GM19193 (cell line): ENCODE measurements at regions not wholly inside any gene's neighbourhood (a gene's known extent, or its start where the extent isn't known, plus 50 kb on each side); places are given as distances from the start of the nearest gene placed in this dataset.

ENCODE experiments used
- POLR2A ChIP-seq: IDR thresholded peaks from 4 replicates; pipeline ENCODE4 v1.6.1; 2011; ENCODE audit not compliant: insufficient read depth, insufficient read length; ENCODE audit errors: extremely low read depth

GRCh38 chr7:67764289-67764688 is 767.7 kb downstream of the TYW1 start:
- TF ChIP-seq POLR2A: no peak

DNA sequence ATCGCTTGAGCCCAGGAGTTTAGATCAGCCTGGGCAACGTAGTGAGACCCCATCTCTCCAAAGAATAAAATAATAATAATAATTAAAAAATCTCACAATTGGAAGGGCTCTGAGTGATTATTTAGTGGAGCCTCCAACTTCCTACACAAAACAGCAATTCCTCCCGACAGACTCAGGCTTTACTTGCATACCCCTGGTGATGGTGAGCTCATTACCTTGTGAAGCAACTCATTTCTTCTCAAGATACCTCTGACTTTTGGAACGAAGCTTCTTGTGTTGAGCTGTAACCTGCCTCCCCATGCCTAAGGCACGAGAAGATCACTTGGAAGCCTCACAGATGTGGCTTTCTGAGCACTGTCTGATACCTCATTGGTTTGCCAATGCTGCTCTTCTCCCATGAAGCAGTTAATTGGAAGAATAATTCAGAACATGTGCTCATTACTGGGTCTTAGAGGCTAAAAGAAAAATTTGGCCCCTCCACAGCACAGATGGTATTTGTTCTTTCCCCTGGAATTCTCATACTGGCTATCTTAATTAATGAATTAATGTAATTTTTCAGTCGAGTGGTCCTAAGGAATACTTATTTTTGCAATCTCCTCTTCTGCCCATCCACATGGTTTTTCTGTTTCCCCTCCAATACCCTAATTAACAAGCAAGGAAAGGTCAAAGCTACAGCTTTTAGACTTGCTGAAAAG is 769.0 kb downstream of the TYW1 start:
- TF ChIP-seq POLR2A: no peak

DNA sequence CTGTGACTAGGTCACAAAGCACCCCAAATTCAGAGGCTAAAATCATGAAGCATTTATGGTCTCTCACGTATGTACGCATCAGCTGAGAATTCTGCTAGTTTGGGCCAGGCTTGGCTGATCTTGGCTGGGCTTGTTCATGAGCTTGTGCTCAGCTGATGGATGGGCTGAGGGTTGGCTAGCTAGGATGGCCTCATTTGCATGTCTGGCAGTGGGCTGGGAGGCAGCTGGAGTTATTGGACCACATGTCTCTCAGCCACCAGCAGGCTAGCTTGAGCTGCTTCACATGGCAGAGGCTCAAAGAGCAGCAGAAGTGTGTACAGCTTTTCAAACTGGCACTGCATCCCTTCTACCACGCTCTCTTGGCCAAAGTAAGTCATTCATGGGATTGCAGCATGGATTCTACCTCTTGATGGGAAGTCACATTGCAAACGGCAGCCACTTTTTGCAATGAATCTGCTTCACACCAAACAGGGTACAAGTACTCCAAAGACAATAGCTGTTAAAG is 770.3 kb downstream of the TYW1 start:
- TF ChIP-seq POLR2A: no peak

GRCh38 chr7:67771846-67772605 is 775.4 kb downstream of the TYW1 start:
- TF ChIP-seq POLR2A: no peak

GRCh38 chr7:67773081-67773480 is 776.4 kb downstream of the TYW1 start:
- TF ChIP-seq POLR2A: no peak

DNA sequence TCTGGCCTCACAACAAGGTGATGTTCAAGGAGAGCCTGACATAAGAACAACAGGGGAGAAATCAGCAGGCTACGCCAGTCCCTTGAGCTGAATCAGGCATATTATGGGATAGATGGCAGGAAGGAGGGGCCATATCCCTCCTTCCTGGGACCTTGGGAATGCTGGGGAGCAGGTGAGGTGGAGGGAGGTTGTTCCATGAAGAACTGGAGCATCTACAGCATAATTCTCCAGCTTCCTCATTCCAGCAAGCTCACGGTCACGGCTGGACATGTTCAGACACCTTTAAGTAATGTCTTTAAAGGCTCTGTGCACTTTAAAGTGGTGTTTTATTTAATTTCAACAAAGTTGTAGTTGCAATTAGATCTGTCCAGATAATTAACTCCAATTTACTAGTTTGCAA is 780.5 kb downstream of the TYW1 start:
- no peak for TF ChIP-seq POLR2A

- no peak for TF ChIP-seq POLR2A
These were observed 785.2 kb downstream of the TYW1 start for GRCh38 chr7:67781841-67782240.

DNA sequence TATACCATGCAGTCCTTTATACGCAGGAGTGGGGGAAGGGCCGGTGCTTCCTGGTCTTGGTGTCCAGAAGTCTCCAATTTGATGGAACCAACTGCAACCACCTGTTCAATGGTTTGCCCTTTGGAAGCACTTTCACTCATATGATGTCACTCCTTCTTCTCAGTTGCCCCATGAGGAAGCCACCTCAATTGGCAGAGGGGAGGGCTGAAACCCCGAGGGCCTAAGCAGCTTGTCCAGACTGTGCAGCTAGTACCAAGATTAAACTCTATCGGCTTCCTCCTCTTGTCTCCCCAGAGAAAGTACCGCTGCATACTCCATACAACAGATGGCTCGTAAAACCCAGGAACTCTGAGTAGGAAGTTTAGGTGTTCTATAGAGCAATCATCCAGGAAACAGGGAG is 789.4 kb downstream of the TYW1 start:
- TF ChIP-seq POLR2A: no peak

DNA sequence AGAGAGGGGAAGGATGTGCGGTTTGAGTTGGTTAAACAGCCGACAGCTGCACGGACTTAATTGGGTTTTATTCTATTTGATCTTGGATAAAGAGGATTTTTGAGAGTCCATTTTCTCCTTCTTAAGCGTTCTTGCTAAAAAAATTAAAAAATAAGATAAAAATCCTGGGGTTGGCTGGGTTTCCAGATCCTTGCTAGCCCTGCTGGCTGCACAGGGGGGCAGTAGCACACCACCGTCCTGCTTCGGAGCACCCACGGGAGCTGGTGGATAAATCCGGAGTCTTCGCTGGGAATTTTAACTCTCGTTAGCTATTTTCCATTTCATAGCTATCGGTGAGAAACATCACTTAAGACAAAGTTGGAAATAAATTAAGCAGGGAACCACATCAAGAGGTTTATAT is 792.0 kb downstream of the TYW1 start:
- TF ChIP-seq POLR2A: no peak

- TF ChIP-seq POLR2A: no peak
These were observed 795.3 kb downstream of the TYW1 start for GRCh38 chr7:67791918-67792317.

GRCh38 chr7:67794544-67794943 is 797.9 kb downstream of the TYW1 start:
- TF ChIP-seq POLR2A: no peak

GRCh38 chr7:67803789-67804188 is 807.2 kb downstream of the TYW1 start:
- no peak for TF ChIP-seq POLR2A

DNA sequence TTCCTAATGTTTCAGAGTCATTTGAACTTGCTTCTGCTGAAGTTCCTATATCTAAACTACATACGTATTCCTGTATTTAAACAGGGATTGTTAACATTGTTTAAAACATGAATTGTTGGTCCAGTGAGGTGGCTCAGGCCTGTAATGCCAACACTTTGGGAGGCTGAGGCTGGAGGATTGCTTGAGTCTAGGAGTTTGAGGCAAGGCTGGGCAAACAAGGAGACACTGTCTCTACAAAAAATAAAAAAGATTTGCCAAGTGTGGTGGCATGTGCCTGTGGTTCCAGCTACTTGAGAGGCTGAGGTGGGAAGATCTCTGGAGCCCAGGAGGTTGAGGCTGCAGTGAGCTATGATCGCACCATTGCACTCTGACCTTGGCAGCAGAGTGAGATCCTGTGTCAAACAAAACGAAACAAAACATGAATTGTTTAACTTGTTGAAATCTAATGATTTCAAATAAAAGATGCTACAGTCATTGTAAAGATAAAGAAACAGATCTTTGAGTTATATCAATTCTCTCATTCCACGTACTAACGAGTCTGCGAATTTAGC is 809.4 kb downstream of the TYW1 start:
- no peak for TF ChIP-seq POLR2A

DNA sequence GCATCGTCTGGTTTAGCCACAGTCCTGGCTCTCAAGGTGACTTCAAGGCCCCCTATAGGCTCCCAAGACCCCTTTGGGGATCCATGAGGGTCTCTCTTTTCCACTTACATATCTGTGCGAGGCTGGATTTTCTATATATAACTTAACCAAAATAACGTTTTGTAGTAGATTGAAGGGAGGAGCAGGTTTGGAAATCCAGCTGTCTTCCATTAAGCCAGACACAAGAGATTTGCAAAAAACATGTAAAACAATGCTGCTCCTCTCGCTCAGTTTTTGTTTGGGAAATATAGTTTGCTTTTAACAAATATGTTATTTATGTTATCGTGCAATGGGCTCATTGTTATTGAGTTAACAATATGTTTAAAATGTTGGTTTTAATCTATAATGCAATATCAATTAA is 811.2 kb downstream of the TYW1 start:
- TF ChIP-seq POLR2A: no peak

DNA sequence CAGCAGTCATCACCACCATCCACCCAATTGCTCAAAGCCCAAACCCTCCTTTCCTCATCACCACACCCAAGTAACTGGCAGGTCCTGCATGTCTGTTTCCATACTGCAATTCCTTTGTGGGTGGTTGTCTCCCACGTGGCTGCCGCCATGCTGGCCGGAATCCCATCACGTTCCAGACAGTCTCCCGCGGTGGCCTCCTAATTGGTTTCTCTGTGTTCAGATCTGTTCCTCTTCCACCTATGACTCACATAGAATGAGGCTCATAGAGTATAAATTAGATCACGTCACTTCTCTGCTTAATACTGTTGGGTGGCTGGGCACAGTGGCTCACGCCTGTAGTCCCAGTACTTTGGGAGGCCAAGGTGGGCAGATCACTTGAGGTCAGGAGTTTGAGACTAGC is 813.0 kb downstream of the TYW1 start:
- TF ChIP-seq POLR2A: no peak
